ENCODE measurements at regions not wholly inside any gene's neighbourhood (a gene's known extent, or its start where the extent isn't known, plus 50 kb on each side); places are given as distances from the start of the nearest gene placed in this dataset.

GRCh38 chr1:70509996-70510876, 99.2 kb downstream of the CTH start:
- TF ChIP-seq POLR2A (IDR thresholded peaks at IDR 0.05; ENCODE audit: low read length) (no peak), GATA1 (IDR thresholded peaks at IDR 0.05; ENCODE audit: low read depth, low read length) (no peak)

All from erythroblast (primary cell).